22Rv1 (cell line): ENCODE measurements at regions not wholly inside any gene's neighbourhood (a gene's known extent, or its start where the extent isn't known, plus 50 kb on each side); places are given as distances from the start of the nearest gene placed in this dataset.

Experiments
- CTCF ChIP-seq: fragments of 450-650 bp; IDR thresholded peaks from 2 replicates; pipeline ENCODE4 v1.5.1; 2017; ENCODE audit warnings: mild to moderate bottlenecking
- ZFX ChIP-seq: fragments of 450-650 bp; IDR thresholded peaks from 2 replicates; pipeline ENCODE4 v1.6.1; 2017; ENCODE audit warnings: antibody characterized with exemption, borderline replicate concordance

GRCh38 chr3:29195056-29195455, 85.8 kb upstream of the RBMS3 start:
- TF ChIP-seq CTCF, result no peak
- TF ChIP-seq ZFX, result no peak
